ENCODE measurements at regions not wholly inside any gene's neighbourhood (a gene's known extent, or its start where the extent isn't known, plus 50 kb on each side); places are given as distances from the start of the nearest gene placed in this dataset.

GRCh38 chr18:61972389-61973264 lies 79.8 kb upstream of the RNF152 start:
- Mint-ChIP-seq H3K4me1 (ENCODE audit: insufficient read depth, unreplicated experiment) (no peaks in the 10 kb centered on the region), H3K36me3 (ENCODE audit: insufficient read depth, unreplicated experiment) (no peaks in the 10 kb centered on the region)

GRCh38 chr18:61967252-61967891 lies 74.6 kb upstream of the RNF152 start:
- intact Hi-C loops (cut with micrococcal nuclease) = no loop called here
- CTCF ChIA-PET = no interaction called here
- H3K36me3 Mint-ChIP-seq (ENCODE audit: insufficient read depth, unreplicated experiment) = no peaks in the 10 kb centered on the region
- POLR2A ChIA-PET = interaction anchor here (0.6 kb wide), 1 partner anchor 15 kb away, joined by 3 read pairs; no protein-coding TSS in a partner anchor
- H3K27ac Mint-ChIP-seq (ENCODE audit: low read depth, unreplicated experiment) = no peak overlapping the region
- no peaks in the 10 kb centered on the region for H3K27me3 Mint-ChIP-seq (ENCODE audit: insufficient read depth, unreplicated experiment)
- no peaks in the 10 kb centered on the region for H3K9me3 Mint-ChIP-seq (ENCODE audit: unreplicated experiment)
- no peak overlapping the region for H3K4me3 Mint-ChIP-seq (ENCODE audit: unreplicated experiment)
- no peak for DNase-seq (ENCODE audit: unreplicated experiment)
- no peak for TF ChIP-seq CTCF (IDR thresholded peaks at IDR 0.05; ENCODE audit: unreplicated experiment)
- no TSS peak for BruUV-seq (replicated peaks)
- H3K4me1 Mint-ChIP-seq (ENCODE audit: insufficient read depth, unreplicated experiment) = no peaks in the 10 kb centered on the region

More at GRCh38 chr18:61972389-61973264, 79.8 kb upstream of the RNF152 start:
- no TSS peak for BruUV-seq (replicated peaks)
- Mint-ChIP-seq H3K27ac (ENCODE audit: low read depth, unreplicated experiment) (no peak overlapping the region), H3K4me3 (ENCODE audit: unreplicated experiment) (no peak overlapping the region), H3K27me3 (ENCODE audit: insufficient read depth, unreplicated experiment) (no peaks in the 10 kb centered on the region), H3K9me3 (ENCODE audit: unreplicated experiment) (no peaks in the 10 kb centered on the region)
- ChIA-PET CTCF (interaction anchor here (1.1 kb wide), 1 partner anchor 9 kb away, joined by 4 read pairs; no protein-coding TSS in a partner anchor), POLR2A (interaction anchor here (2.3 kb wide), 1 partner anchor 21 kb away, joined by 6 read pairs; no protein-coding TSS in a partner anchor)
- TF ChIP-seq CTCF (IDR thresholded peaks at IDR 0.05; ENCODE audit: unreplicated experiment) = no peak
- intact Hi-C loops (cut with micrococcal nuclease) = no loop called here
- DNase-seq (ENCODE audit: unreplicated experiment) = no peak

- H3K9me3 Mint-ChIP-seq (ENCODE audit: unreplicated experiment) = no peaks in the 10 kb centered on the region
- H3K4me1 Mint-ChIP-seq (ENCODE audit: insufficient read depth, unreplicated experiment) = no peaks in the 10 kb centered on the region
- intact Hi-C loops (cut with micrococcal nuclease) = no loop called here
- H3K27ac Mint-ChIP-seq (ENCODE audit: low read depth, unreplicated experiment) = no peak overlapping the region
- no TSS peak for BruUV-seq (replicated peaks)
- no peaks in the 10 kb centered on the region for H3K27me3 Mint-ChIP-seq (ENCODE audit: insufficient read depth, unreplicated experiment)
- DNase-seq (ENCODE audit: unreplicated experiment) = no peak
- H3K4me3 Mint-ChIP-seq (ENCODE audit: unreplicated experiment) = no peak overlapping the region
- ChIA-PET CTCF (interaction anchor here (0.6 to 1.1 kb wide), 2 partner anchors 64 to 463 kb away, joined by 3 to 5 read pairs; no protein-coding TSS in a partner anchor), POLR2A (no interaction called here)
- no peak for TF ChIP-seq CTCF (IDR thresholded peaks at IDR 0.05; ENCODE audit: unreplicated experiment)
- no peaks in the 10 kb centered on the region for H3K36me3 Mint-ChIP-seq (ENCODE audit: insufficient read depth, unreplicated experiment)
These were observed 72.5 kb upstream of the RNF152 start for GRCh38 chr18:61965311-61965710.

GRCh38 chr18:61964616-61965015 lies 71.8 kb upstream of the RNF152 start:
- H3K4me3 Mint-ChIP-seq (ENCODE audit: unreplicated experiment) = no peak overlapping the region
- no peak for TF ChIP-seq CTCF (IDR thresholded peaks at IDR 0.05; ENCODE audit: unreplicated experiment)
- no peaks in the 10 kb centered on the region for H3K27me3 Mint-ChIP-seq (ENCODE audit: insufficient read depth, unreplicated experiment)
- CTCF ChIA-PET = interaction anchor here (0.6 to 1.1 kb wide), 2 partner anchors 64 to 462 kb away, joined by 3 to 5 read pairs; no protein-coding TSS in a partner anchor
- H3K4me1 Mint-ChIP-seq (ENCODE audit: insufficient read depth, unreplicated experiment) = peaks cover 4% of the 10 kb centered on the region
- H3K9me3 Mint-ChIP-seq (ENCODE audit: unreplicated experiment) = no peaks in the 10 kb centered on the region
- no peak for DNase-seq (ENCODE audit: unreplicated experiment)
- intact Hi-C loops (cut with micrococcal nuclease) = no loop called here
- POLR2A ChIA-PET = no interaction called here
- no peaks in the 10 kb centered on the region for H3K36me3 Mint-ChIP-seq (ENCODE audit: insufficient read depth, unreplicated experiment)
- no peak overlapping the region for H3K27ac Mint-ChIP-seq (ENCODE audit: low read depth, unreplicated experiment)
- BruUV-seq (replicated peaks) = no TSS peak

Data from MCF 10A (cell line).